ENCODE measurements at regions not wholly inside any gene's neighbourhood (a gene's known extent, or its start where the extent isn't known, plus 50 kb on each side); places are given as distances from the start of the nearest gene placed in this dataset.

- Histone ChIP-seq H2AK5ac (ENCODE audit: insufficient read length, low read length) (no peak overlapping the region), H4K8ac (replicated peaks; ENCODE audit: insufficient read length, low read depth, low read length) (no peak overlapping the region), H3K27ac (ENCODE audit: insufficient read length, low read depth, low read length) (no peak overlapping the region), H2BK15ac (ENCODE audit: low read depth, low read length) (no peak overlapping the region), H3T11ph (ENCODE audit: low read length) (no peak overlapping the region), H3K79me1 (ENCODE audit: insufficient read depth, low read depth, low read length, poor library complexity, severe bottlenecking) (no peaks in the 10 kb centered on the region), H3K23ac (ENCODE audit: insufficient read length, low read depth, low read length) (no peak overlapping the region), H3K4me1 (ENCODE audit: insufficient read depth, low read length) (no peaks in the 10 kb centered on the region), H3K79me2 (ENCODE audit: insufficient read depth, low read length) (no peaks in the 10 kb centered on the region), H4K91ac (ENCODE audit: insufficient read length, low read depth, low read length) (no peak overlapping the region), H3K4ac (ENCODE audit: low read depth, low read length) (no peak overlapping the region), H3K27me3 (ENCODE audit: insufficient read depth, low read length) (no peaks in the 10 kb centered on the region), H2AFZ (ENCODE audit: low read length) (no peak overlapping the region), H2BK20ac (ENCODE audit: low read depth, low read length, poor library complexity, severe bottlenecking) (no peak overlapping the region), H3K56ac (ENCODE audit: insufficient read length, low read depth, low read length) (no peak overlapping the region), H3K18ac (ENCODE audit: insufficient read length, low read depth, low read length) (no peak overlapping the region), H2BK5ac (ENCODE audit: insufficient read length, low read length) (no peak overlapping the region), H3K14ac (ENCODE audit: insufficient read depth, low read length) (no peak overlapping the region), H3K9me3 (ENCODE audit: control insufficient read depth, low read depth, low read length) (no peaks in the 10 kb centered on the region), H4K5ac (ENCODE audit: insufficient read length, low read depth, low read length) (no peak overlapping the region), H3K9ac (ENCODE audit: extremely low read depth, insufficient read length, low read length) (no peak overlapping the region), H2BK12ac (ENCODE audit: insufficient read length, low read depth, low read length) (no peak overlapping the region), H3K23me2 (ENCODE audit: insufficient read length, low read depth, low read length, poor library complexity, severe bottlenecking) (no peaks in the 10 kb centered on the region), H3K4me2 (ENCODE audit: insufficient read depth, insufficient read length, low read length) (no peak overlapping the region), H2BK120ac (ENCODE audit: low read depth, low read length, poor library complexity, severe bottlenecking) (no peak overlapping the region), H4K20me1 (ENCODE audit: control insufficient read depth, insufficient read depth, insufficient read length) (no peaks in the 10 kb centered on the region)
- no CpG with 5 or more reads among the region's 7 CpGs for WGBS (ENCODE audit: extremely low coverage, insufficient read length, low lambda C conversion rate)
- no peaks in the 10 kb centered on the region for H3K36me3 Mint-ChIP-seq (ENCODE audit: insufficient read depth in 1 of 3, low read depth in 3 of 3)
- TF ChIP-seq CTCF (conservative IDR thresholded peaks at IDR 0.05), result no peak
- H3K4me1 Mint-ChIP-seq, result 0 out of 4 replicates have a peak, but pooled peaks cover 0 to 5% of the 10 kb centered on the region in 2 experiments
- H3K27ac Mint-ChIP-seq, result no peak overlapping the region; a peak in 1 of 7 replicates
- no peak overlapping the region for H3K4me3 Mint-ChIP-seq
- DNase-seq, result no peak
- H3K27me3 Mint-ChIP-seq (ENCODE audit: low read depth), result no peaks in the 10 kb centered on the region; the same call in 1 of the 2 replicates
- H3K9me3 Mint-ChIP-seq, result no peaks in the 10 kb centered on the region
These were observed 68.4 kb upstream of the SRRM3 start for GRCh38 chr7:76133164-76133775.
